ENCODE measurements at regions not wholly inside any gene's neighbourhood (a gene's known extent, or its start where the extent isn't known, plus 50 kb on each side); places are given as distances from the start of the nearest gene placed in this dataset.

- TF ChIP-seq GATA2 (IDR thresholded peaks at IDR 0.05; ENCODE audit: low read depth, low read length) (no peak), GATA3 (IDR thresholded peaks at IDR 0.05; ENCODE audit: low read depth, low read length) (no peak)
These were observed 210.7 kb upstream of the LDB2 start for GRCh38 chr4:17109126-17109525.
